Astrocyte of the hippocampus (primary cell): ENCODE measurements at regions not wholly inside any gene's neighbourhood (a gene's known extent, or its start where the extent isn't known, plus 50 kb on each side); places are given as distances from the start of the nearest gene placed in this dataset.
A peak's percentile ranks its signal among the peaks of the same experiment; 100 is the strongest.
"Not testable (repeated sequence)": the region's sequence is repeated elsewhere in the genome, so short reads cannot be mapped to it uniquely, and the experiment has no call there.

Experiments
- DNase-seq: peaks from one replicate; pipeline ENCODE4 v3.0.0; 2011; ENCODE audit warnings: low read depth, low spot score

GRCh38 chr6:134614606-134615485, 296.9 kb upstream of the SGK1 start:
- no peak for DNase-seq

GRCh38 chr6:134612128-134612527, 294.2 kb upstream of the SGK1 start:
- not testable (repeated sequence) for DNase-seq

GRCh38 chr6:134610411-134610810, 292.5 kb upstream of the SGK1 start:
- DNase-seq: no peak

- no peak for DNase-seq
Measured at GRCh38 chr6:134609716-134610261, 291.9 kb upstream of the SGK1 start.

DNA sequence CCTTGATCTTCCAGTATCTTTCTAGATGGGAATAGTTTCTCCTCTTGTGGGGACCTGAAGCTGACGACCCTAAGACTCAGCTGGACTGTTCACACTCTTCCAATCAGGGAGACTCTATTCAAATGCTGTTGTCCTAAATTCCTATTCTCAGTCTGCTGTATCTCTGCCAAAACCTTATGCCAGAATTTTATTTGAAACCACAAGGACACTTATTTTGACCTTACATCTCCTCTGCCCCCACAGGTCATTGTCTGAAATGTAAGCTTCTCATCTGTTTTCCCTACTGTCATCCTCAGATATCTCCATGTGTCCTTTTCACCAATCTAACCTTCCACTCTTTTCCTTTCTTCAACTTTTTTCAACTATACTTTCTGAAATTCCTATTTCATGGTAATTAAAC, 289.5 kb upstream of the SGK1 start:
- no peak for DNase-seq

DNA sequence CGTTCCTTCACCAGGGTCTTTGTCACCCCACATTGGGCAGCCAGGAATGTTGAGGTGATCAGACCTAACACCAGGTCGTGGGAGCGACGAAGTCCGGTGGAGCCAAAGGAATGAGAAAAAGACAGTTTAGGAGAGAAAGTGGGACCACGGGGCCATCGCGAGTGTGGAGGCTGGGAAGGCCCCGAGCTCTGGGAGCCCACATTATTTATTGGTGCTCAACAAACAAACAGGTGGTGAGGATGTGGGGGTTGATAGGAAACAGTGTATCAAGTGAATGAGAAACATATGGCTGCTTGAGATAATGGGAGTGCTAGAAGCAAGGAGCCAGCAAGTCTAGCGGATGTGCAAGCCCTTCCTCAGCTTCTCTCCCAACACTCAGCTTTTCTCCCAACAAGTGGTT, 287.1 kb upstream of the SGK1 start:
- no peak for DNase-seq

DNA sequence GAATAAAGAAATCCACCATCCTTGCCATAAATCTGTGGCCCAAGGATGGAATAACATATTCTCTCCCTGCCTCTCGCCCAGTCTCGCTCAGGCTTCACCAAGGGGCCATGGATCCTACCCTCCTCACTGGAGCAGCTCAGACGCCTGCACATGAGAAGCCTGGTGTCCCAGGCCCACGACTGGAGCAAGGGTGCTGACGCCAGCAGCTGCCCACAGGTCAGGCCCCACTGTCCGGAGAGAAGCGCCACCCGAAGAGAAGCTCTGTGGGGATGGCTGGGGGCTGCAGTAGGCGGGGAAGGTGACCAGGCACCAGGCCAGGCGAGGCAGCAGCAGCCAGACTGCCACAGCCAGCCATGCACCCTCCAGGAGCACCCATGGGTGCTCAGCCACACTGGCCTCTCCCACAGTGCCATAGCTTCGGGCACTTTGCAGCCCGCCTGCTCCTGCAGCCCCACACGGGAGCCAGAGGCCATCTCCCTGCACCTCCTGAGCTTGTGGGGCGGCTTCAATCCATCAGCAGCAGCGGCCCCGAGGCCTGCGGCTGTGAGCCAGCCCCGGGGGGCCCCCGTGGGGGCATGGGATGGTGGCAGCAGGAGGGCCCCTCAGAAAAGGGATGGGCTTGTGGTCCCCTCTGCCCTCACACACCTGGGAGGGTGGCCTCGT, 286.2 kb upstream of the SGK1 start:
- no peak for DNase-seq

GRCh38 chr6:134603561-134603960, 285.6 kb upstream of the SGK1 start:
- no peak for DNase-seq

- DNase-seq: no peak
Measured at GRCh38 chr6:134602123-134602522, 284.2 kb upstream of the SGK1 start.

DNA sequence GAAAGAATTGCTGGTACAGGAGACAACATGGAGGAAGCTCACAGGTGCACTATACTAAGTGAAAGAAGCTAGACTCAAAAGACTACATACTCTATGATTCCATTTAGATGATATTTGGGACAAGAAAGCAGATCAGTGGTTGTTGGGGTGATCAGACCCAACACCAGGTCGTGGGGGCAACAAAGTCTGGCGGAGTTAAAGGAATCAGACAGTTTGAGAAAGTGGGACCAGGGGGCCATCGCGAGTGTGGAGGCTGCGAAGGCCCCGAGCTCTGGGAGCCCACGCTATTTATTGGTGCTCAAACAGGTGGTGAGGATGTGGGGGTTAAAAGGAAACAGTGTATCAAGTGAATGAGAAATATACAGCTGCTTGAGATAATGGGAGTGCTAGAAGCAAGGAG, 282.8 kb upstream of the SGK1 start:
- DNase-seq: no peak

DNA sequence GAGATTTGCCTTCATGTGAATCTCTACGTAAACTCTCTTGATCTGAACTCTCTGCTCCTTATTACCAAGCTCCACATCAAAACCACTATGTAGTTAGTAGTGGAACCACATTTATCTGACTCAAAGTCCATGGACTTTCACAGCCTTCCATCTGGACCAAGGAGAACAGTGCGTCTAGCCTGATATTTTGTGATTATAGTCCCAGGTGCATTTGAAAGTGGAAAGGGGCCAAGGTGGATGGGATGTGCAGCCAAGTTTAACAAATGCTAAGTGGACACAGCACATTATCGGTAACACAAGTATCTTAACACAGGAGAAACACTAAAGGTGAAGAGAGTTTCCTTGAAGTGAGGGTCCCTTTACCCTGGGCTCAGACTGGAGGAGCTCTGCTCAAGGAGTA, 281.2 kb upstream of the SGK1 start:
- no peak for DNase-seq

- no peak for DNase-seq
Measured at GRCh38 chr6:134596191-134596590, 278.3 kb upstream of the SGK1 start.

- no peak for DNase-seq
Measured at GRCh38 chr6:134594881-134595280, 277.0 kb upstream of the SGK1 start.

DNA sequence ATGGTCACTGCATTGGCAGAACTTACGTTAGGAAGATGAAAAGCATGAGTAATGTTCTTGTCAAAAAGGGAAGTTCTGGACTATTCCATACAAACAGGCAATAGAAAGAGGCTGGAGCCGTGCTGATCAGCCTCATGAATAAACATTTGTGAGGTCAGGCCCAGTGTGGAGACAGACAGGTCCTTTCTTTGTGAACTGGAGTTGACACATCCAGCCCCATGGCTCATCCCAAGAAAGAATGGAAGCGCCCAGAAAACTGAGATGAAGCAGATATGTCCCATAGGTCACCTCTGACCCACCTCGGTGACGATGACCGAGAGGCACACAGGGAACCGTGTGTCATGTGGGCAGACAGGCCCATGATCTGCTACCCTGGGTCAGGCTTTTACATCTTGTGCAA, 276.0 kb upstream of the SGK1 start:
- peak; percentile 15 for DNase-seq

DNA sequence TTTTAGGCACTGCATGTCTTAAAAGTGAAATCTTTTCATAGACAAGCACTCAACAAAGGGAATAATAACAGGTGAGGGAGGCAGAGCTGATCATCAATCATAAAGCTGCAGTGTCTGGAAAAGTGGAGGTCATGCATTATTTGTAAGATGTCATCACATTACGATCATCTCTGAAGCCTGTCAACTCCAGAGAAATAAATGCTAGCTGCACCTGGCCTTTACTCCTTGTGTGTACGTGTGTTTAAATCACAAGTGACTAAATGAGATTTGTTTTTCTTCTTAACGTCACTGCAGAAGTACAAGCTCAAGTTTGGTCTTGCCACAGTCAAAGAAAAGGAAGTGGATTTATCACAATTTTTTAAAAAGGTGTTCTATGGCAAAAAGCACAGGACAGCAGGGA, 275.5 kb upstream of the SGK1 start:
- no peak for DNase-seq

- DNase-seq: no peak
Measured at GRCh38 chr6:134593024-134593423, 275.1 kb upstream of the SGK1 start.

GRCh38 chr6:134590449-134590848, 272.5 kb upstream of the SGK1 start:
- peak; percentile 35 for DNase-seq

DNA sequence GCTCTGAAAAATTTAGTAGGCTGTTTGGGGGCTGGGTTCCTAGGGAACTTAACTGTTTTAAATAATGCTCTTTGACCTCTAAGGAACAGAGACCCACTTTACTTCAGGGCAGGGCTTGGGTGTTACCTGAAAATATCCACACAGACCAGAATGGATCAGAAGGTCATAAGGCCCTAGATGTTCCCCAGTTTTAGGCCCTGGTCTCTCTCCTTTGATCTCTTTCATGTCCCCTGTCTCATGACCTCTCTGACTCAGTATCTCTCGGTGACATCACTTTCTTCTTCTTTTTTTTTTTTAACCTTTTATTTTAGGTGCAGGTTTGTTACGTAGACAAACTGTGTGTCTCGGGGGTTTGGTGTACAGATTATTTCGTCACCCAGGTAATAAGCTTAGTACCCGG, 272.1 kb upstream of the SGK1 start:
- no peak for DNase-seq

- DNase-seq: peak; percentile 80
Measured at GRCh38 chr6:134589512-134589911, 271.6 kb upstream of the SGK1 start.

- DNase-seq: no peak
Measured at GRCh38 chr6:134588267-134588666, 270.4 kb upstream of the SGK1 start.

DNA sequence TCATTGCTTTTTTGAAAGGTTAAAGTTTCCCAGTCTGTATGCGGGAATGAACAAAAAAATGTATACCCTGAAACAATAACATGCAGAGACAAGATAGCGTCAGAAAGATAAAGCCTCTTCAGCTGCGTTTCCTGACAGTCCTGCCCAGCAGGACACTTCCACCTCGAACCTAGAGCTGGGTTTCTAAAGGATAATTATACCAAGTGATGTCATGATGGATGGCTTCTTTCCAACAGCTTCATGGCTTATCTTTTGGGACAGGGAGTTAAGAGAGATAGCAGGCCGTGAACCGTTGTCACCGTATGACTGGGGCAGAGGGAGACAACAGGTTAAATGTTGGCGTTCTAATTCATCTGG, 267.6 kb upstream of the SGK1 start:
- no peak for DNase-seq

GRCh38 chr6:134584847-134585516, 267.1 kb upstream of the SGK1 start:
- DNase-seq: no peak
